B cell (primary cell): ENCODE measurements at regions not wholly inside any gene's neighbourhood (a gene's known extent, or its start where the extent isn't known, plus 50 kb on each side); places are given as distances from the start of the nearest gene placed in this dataset.

Experiments
- ATAC-seq: fragments of 200-7000 bp; cut with Tn5 transposase; one replicate; pipeline ENCODE4 v1.10.0; 2021; ENCODE audit warnings: low read depth, mild to moderate bottlenecking, moderate number of reproducible peaks, moderate library complexity
- CTCF ChIA-PET: fragments of 350-600 bp; sonication (Branson Sonifier 250); formaldehyde crosslinking; loops from one replicate; lab custom pipeline; 2021; ENCODE audit warnings: antibody characterized with exemption, inconsistent platforms; lab: Charles Lee
- POLR2A ChIA-PET: fragments of 350-600 bp; sonication (Branson Sonifier 250); formaldehyde crosslinking; loops from one replicate; lab custom pipeline; 2021; ENCODE audit warnings: antibody characterized with exemption; lab: Charles Lee
- DNase-seq: peaks from one replicate; pipeline ENCODE4 v3.0.0; 2013
- H2AFZ ChIP-seq: 2 replicates; pipeline ENCODE4 v1.6.1; 2012; ENCODE audit warnings: mild to moderate bottlenecking, low read depth, low read length; ENCODE audit not compliant: insufficient read depth, poor library complexity, severe bottlenecking
- H3K27ac ChIP-seq, 2 donors: 1 replicate in 1 of 2; 2 replicates in 1 of 2; pipeline ENCODE4 v1.5.1; 2012 to 2013; ENCODE audit warnings: low read length in 2 of 2, mild to moderate bottlenecking in 2 of 2, moderate library complexity in 1 of 2
- H3K27me3 ChIP-seq, 4 experiments: fragments of 200-600 bp in 1 of 4; sonication (generic) in 1 of 4; replicated peaks in 1 of 4; 1 replicate in 2 of 4; 2 replicates in 2 of 4; pipeline versions ENCODE4 v1.6.1 to v1.7.0; 2013 to 2016; ENCODE audit warnings: low read length in 3 of 4, mild to moderate bottlenecking in 2 of 4, mixed read lengths in 1 of 4, moderate library complexity in 1 of 4; ENCODE audit not compliant: insufficient read depth in 4 of 4, control insufficient read depth in 3 of 4; ENCODE audit errors: control extremely low read depth in 1 of 4
- H3K36me3 ChIP-seq, 2 experiments: replicated peaks in 1 of 2; 1 replicate in 1 of 2; 2 replicates in 1 of 2; pipeline versions ENCODE4 v1.6.1 to v1.7.1; 2013; ENCODE audit warnings: low read length in 1 of 2; ENCODE audit not compliant: insufficient read depth in 2 of 2, control insufficient read depth in 1 of 2; ENCODE audit errors: control extremely low read depth in 1 of 2, extremely low read depth in 1 of 2
- H3K4me1 ChIP-seq, 2 donors: fragments of 200-600 bp in 1 of 2; sonication (generic) in 1 of 2; 1 replicate in 1 of 2; 2 replicates in 1 of 2; pipeline versions ENCODE4 v1.5.1 to v1.6.1; 2013 to 2017; ENCODE audit warnings: low read length in 2 of 2; ENCODE audit not compliant: control insufficient read depth in 2 of 2, insufficient read depth in 2 of 2
- H3K4me2 ChIP-seq: replicated peaks from 2 replicates; pipeline ENCODE3; 2012; ENCODE audit warnings: mild to moderate bottlenecking, low read depth, low read length; ENCODE audit not compliant: poor library complexity, severe bottlenecking
- H3K4me3 ChIP-seq, 5 experiments: fragments of 200-600 bp in 1 of 5; sonication (generic) in 1 of 5; 1 replicate in 3 of 5; 2 replicates in 2 of 5; pipeline versions ENCODE4 v1.5.1 to v1.7.0; 2011 to 2016; ENCODE audit warnings: low read length in 4 of 5, mild to moderate bottlenecking in 4 of 5, low read depth in 2 of 5, control low read depth in 1 of 5, moderate library complexity in 1 of 5; ENCODE audit not compliant: insufficient read depth in 1 of 5; ENCODE audit errors: control extremely low read depth in 1 of 5, extremely low read depth in 1 of 5
- H3K79me2 ChIP-seq: fragments of 200-600 bp; sonication (generic); one replicate; pipeline ENCODE4 v1.6.0; 2016; ENCODE audit warnings: low read length; ENCODE audit not compliant: control insufficient read depth, insufficient read depth
- H3K9ac ChIP-seq: fragments of 200-600 bp; sonication (generic); 2 replicates; pipeline ENCODE4 v1.6.1; 2017; ENCODE audit warnings: mild to moderate bottlenecking, low read length, moderate library complexity
- H3K9me3 ChIP-seq, 3 donors: one replicate each; pipeline versions ENCODE4 v1.6.1 to v1.7.1; 2013; ENCODE audit warnings: low read length in 2 of 3; ENCODE audit not compliant: control insufficient read depth in 2 of 3, insufficient read depth in 1 of 3; ENCODE audit errors: control extremely low read depth in 1 of 3
- H4K20me1 ChIP-seq: 2 replicates; pipeline ENCODE4 v1.6.0; 2012; ENCODE audit warnings: mild to moderate bottlenecking, low read length; ENCODE audit not compliant: insufficient read depth, control insufficient read depth, poor library complexity, severe bottlenecking
- H3K27ac Mint-ChIP-seq: one replicate; pipeline ENCODE4 v1.8.0; 2021; ENCODE audit warnings: mixed read lengths
- H3K27me3 Mint-ChIP-seq: one replicate; pipeline ENCODE4 v1.8.0; 2021; ENCODE audit warnings: mixed read lengths
- H3K4me1 Mint-ChIP-seq: one replicate; pipeline ENCODE4 v1.8.0; 2021; ENCODE audit warnings: mixed read lengths
- H3K4me3 Mint-ChIP-seq: one replicate; pipeline ENCODE4 v1.8.0; 2021; ENCODE audit warnings: mixed read lengths
- H3K9me3 Mint-ChIP-seq: one replicate; pipeline ENCODE4 v1.8.0; 2022; ENCODE audit warnings: mixed read lengths; ENCODE audit not compliant: insufficient read depth
- CTCF ChIP-seq: fragments of 200-600 bp; IDR thresholded peaks from one replicate; pipeline ENCODE4 v1.8.0; 2022; ENCODE audit warnings: antibody characterized with exemption, mild to moderate bottlenecking
- EZH2 ChIP-seq: IDR thresholded peaks from 2 replicates; pipeline ENCODE4 v1.6.1; 2012; ENCODE audit warnings: borderline replicate concordance, low read depth, mild to moderate bottlenecking, moderate library complexity, low read length; ENCODE audit not compliant: insufficient read depth, poor library complexity, severe bottlenecking
- WGBS: methylation state at CpG from one replicate; pipeline ENCODE4 v1.1.5; 2013; ENCODE audit warnings: missing lambda C conversion rate; ENCODE audit not compliant: insufficient coverage; 5-methylcytosine and 5-hydroxymethylcytosine counted together
- intact Hi-C: fragments of 100-400 bp; cut with micrococcal nuclease; formaldehyde crosslinking; loops from one replicate; pipeline ENCODE4 v1.10.0; 2022

- H3K4me2 ChIP-seq: no peak overlapping the region
- H3K27ac Mint-ChIP-seq: no peak overlapping the region
- H3K4me1 ChIP-seq: no peaks in the 10 kb centered on the region
- H3K36me3 ChIP-seq: no peaks in the 10 kb centered on the region
- no peak overlapping the region for H3K4me3 Mint-ChIP-seq
- no peaks in the 10 kb centered on the region for H3K9me3 Mint-ChIP-seq
- peaks cover 52% of the 10 kb centered on the region for H3K27me3 Mint-ChIP-seq
- no peak overlapping the region for H3K9ac ChIP-seq
- H3K27ac ChIP-seq: no peak overlapping the region
- no peak for TF ChIP-seq CTCF
- TF ChIP-seq EZH2: no peak
- no peak overlapping the region for H3K4me3 ChIP-seq
- no peaks in the 10 kb centered on the region for H3K9me3 ChIP-seq
- H2AFZ ChIP-seq: no peak overlapping the region
- H3K4me1 Mint-ChIP-seq: no peaks in the 10 kb centered on the region
- DNase-seq: no peak
- ChIA-PET POLR2A (no interaction called here), CTCF (no interaction called here)
- H3K27me3 ChIP-seq: peaks cover 0 to 15% (median 0%) of the 10 kb centered on the region in 4 experiments
- no peaks in the 10 kb centered on the region for H4K20me1 ChIP-seq
- ATAC-seq: no peak
- no peaks in the 10 kb centered on the region for H3K79me2 ChIP-seq
- intact Hi-C loops: no loop called here
- 96% methylated on average over 5 of the region's 7 CpGs for WGBS
Observed at GRCh38 chr5:137567226-137567625, 68.1 kb upstream of the SPOCK1 start.

- ChIA-PET POLR2A (no interaction called here), CTCF (no interaction called here)
- H3K9me3 Mint-ChIP-seq: no peaks in the 10 kb centered on the region
- DNase-seq (no peak), ATAC-seq (no peak)
- Histone ChIP-seq H3K27ac (no peak overlapping the region), H3K9me3 (no peaks in the 10 kb centered on the region), H4K20me1 (no peaks in the 10 kb centered on the region), H3K9ac (no peak overlapping the region), H2AFZ (no peak overlapping the region), H3K4me2 (no peak overlapping the region), H3K27me3 (peaks cover 0 to 15% (median 0%) of the 10 kb centered on the region in 4 experiments), H3K4me3 (no peak overlapping the region), H3K4me1 (no peaks in the 10 kb centered on the region), H3K79me2 (no peaks in the 10 kb centered on the region), H3K36me3 (no peaks in the 10 kb centered on the region)
- H3K4me1 Mint-ChIP-seq: no peaks in the 10 kb centered on the region
- H3K4me3 Mint-ChIP-seq: no peak overlapping the region
- TF ChIP-seq EZH2 (no peak), CTCF (no peak)
- WGBS: 76% methylated on average over 3 of the region's 6 CpGs
- peaks cover 54% of the 10 kb centered on the region for H3K27me3 Mint-ChIP-seq
- no peak overlapping the region for H3K27ac Mint-ChIP-seq
- intact Hi-C loops: no loop called here
Observed at GRCh38 chr5:137566780-137567179, 67.7 kb upstream of the SPOCK1 start.
